ENCODE measurements at regions not wholly inside any gene's neighbourhood (a gene's known extent, or its start where the extent isn't known, plus 50 kb on each side); places are given as distances from the start of the nearest gene placed in this dataset.

DNA sequence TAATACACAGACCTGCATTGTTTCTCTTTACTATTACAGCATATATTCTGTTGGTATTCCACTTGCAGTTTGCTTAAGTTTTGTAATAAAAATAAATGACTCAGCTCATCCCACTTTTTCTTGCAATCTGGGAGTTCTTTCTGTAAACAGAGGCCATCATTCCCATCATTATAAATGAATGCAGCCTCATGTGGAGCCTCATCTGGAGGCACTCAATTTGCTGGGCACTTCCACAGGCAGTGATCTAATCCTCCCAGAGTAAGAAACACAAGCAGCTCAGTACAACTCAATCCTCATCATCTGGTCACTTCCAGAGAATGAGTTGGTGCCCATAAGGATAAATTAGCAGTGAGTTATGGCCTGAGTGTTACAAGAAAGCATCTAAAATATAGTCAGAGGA, 2801.9 kb downstream of the PCDH9 start:
- H3K36me3 ChIP-seq (ENCODE audit: control insufficient read depth, insufficient read depth, low read length) = no peaks in the 10 kb centered on the region
- H3K4me3 ChIP-seq (ENCODE audit: low read depth, low read length) = no peak overlapping the region
- H2AFZ ChIP-seq = no peak overlapping the region
- H3K27ac ChIP-seq = no peak overlapping the region
- no peaks in the 10 kb centered on the region for H3K79me2 ChIP-seq
- TF ChIP-seq, protein P1, sequence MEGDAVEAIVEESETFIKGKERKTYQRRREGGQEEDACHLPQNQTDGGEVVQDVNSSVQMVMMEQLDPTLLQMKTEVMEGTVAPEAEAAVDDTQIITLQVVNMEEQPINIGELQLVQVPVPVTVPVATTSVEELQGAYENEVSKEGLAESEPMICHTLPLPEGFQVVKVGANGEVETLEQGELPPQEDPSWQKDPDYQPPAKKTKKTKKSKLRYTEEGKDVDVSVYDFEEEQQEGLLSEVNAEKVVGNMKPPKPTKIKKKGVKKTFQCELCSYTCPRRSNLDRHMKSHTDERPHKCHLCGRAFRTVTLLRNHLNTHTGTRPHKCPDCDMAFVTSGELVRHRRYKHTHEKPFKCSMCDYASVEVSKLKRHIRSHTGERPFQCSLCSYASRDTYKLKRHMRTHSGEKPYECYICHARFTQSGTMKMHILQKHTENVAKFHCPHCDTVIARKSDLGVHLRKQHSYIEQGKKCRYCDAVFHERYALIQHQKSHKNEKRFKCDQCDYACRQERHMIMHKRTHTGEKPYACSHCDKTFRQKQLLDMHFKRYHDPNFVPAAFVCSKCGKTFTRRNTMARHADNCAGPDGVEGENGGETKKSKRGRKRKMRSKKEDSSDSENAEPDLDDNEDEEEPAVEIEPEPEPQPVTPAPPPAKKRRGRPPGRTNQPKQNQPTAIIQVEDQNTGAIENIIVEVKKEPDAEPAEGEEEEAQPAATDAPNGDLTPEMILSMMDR (IDR thresholded peaks at IDR 0.05) = no peak
- H3K4me1 ChIP-seq = no peaks in the 10 kb centered on the region
- no peaks in the 10 kb centered on the region for H3K27me3 ChIP-seq (ENCODE audit: control insufficient read depth, insufficient read depth, low read length)
- H3K9ac ChIP-seq = no peak overlapping the region
- H3K9me3 ChIP-seq (ENCODE audit: control insufficient read depth, low read length) = no peaks in the 10 kb centered on the region
- H3K4me2 ChIP-seq (ENCODE audit: low read length) = no peak overlapping the region

GRCh38 chr13:64423467-64423866, 2806.7 kb downstream of the PCDH9 start:
- no peak overlapping the region for H3K4me3 ChIP-seq (ENCODE audit: low read depth, low read length)
- H3K36me3 ChIP-seq (ENCODE audit: control insufficient read depth, insufficient read depth, low read length) = no peaks in the 10 kb centered on the region
- H3K4me2 ChIP-seq (ENCODE audit: low read length) = no peak overlapping the region
- H3K4me1 ChIP-seq = no peaks in the 10 kb centered on the region
- H3K27me3 ChIP-seq (ENCODE audit: control insufficient read depth, insufficient read depth, low read length) = no peaks in the 10 kb centered on the region
- TF ChIP-seq, protein P1 (IDR thresholded peaks at IDR 0.05) = no peak
- no peak overlapping the region for H3K27ac ChIP-seq
- no peaks in the 10 kb centered on the region for H3K9me3 ChIP-seq (ENCODE audit: control insufficient read depth, low read length)
- H3K9ac ChIP-seq = no peak overlapping the region
- H3K79me2 ChIP-seq = no peaks in the 10 kb centered on the region
- H2AFZ ChIP-seq = no peak overlapping the region

DNA sequence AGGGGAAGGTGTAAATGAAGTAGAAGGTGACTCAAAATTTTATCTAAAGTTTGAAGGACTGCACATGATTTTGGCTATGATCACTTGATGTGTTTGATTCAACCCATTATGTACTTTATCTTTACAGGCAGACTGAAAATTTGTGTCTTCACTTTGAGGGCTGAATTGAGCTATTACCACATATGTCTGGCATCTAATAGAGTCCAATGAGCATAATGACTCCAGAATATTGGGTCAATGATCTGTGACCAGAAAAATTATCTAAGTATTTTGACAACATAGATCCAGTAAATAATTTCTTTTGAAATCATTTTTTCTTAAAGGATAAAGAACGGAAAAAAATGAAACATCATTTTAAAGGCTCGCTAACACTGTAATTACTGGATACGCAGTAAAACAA, 2810.0 kb downstream of the PCDH9 start:
- no peaks in the 10 kb centered on the region for H3K79me2 ChIP-seq
- H3K4me1 ChIP-seq = no peaks in the 10 kb centered on the region
- H2AFZ ChIP-seq = no peak overlapping the region
- H3K4me3 ChIP-seq (ENCODE audit: low read depth, low read length) = no peak overlapping the region
- no peak overlapping the region for H3K9ac ChIP-seq
- H3K27ac ChIP-seq = no peak overlapping the region
- TF ChIP-seq, protein P1 (IDR thresholded peaks at IDR 0.05) = no peak
- H3K9me3 ChIP-seq (ENCODE audit: control insufficient read depth, low read length) = no peaks in the 10 kb centered on the region
- H3K27me3 ChIP-seq (ENCODE audit: control insufficient read depth, insufficient read depth, low read length) = no peaks in the 10 kb centered on the region
- H3K36me3 ChIP-seq (ENCODE audit: control insufficient read depth, insufficient read depth, low read length) = no peaks in the 10 kb centered on the region
- no peak overlapping the region for H3K4me2 ChIP-seq (ENCODE audit: low read length)

DNA sequence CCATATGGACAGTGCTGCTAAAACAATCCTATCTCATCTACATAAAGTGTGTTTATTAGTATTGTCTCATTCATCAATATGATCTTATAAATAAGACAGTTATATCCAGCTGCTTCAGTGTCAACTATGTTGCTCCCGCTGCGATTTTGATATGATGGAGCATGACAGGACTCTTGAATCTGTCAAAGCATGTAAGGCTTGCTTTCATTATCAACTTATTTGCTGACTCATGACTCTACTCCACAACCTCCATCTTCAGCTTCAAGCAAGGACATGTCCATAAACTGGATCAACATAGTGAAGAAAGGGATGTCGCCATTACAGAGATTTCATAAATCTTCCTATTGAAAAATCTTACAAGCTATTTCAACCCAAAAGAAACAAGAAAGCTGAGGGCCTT, 2812.6 kb downstream of the PCDH9 start:
- Histone ChIP-seq H2AFZ (no peak overlapping the region), H3K4me1 (no peaks in the 10 kb centered on the region), H3K27ac (no peak overlapping the region), H3K79me2 (no peaks in the 10 kb centered on the region), H3K9ac (no peak overlapping the region), H3K4me3 (ENCODE audit: low read depth, low read length) (no peak overlapping the region), H3K4me2 (ENCODE audit: low read length) (no peak overlapping the region), H3K36me3 (ENCODE audit: control insufficient read depth, insufficient read depth, low read length) (no peaks in the 10 kb centered on the region), H3K27me3 (ENCODE audit: control insufficient read depth, insufficient read depth, low read length) (no peaks in the 10 kb centered on the region), H3K9me3 (ENCODE audit: control insufficient read depth, low read length) (no peaks in the 10 kb centered on the region)
- TF ChIP-seq, protein P1 (IDR thresholded peaks at IDR 0.05) = no peak

DNA sequence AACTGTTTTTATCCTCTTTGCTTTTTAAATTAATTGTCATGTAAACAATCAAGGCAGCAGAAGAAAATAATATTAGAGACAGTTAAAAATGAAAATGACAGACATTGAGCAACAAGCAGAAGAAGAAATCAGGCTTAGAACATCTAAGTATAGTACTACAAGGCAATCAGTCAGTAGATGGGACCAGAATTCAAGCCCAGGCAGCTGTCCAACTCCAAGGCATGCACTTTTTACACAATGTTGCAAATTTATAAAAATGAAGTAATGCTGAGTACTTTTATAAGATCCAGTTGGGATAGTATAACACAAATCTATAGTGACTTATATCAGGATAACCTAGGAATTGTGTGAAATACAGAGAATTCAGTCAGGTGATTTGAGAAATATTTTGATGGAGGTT, 2815.8 kb downstream of the PCDH9 start:
- H3K4me1 ChIP-seq = no peaks in the 10 kb centered on the region
- no peaks in the 10 kb centered on the region for H3K36me3 ChIP-seq (ENCODE audit: control insufficient read depth, insufficient read depth, low read length)
- no peak overlapping the region for H3K4me3 ChIP-seq (ENCODE audit: low read depth, low read length)
- no peak overlapping the region for H2AFZ ChIP-seq
- H3K9me3 ChIP-seq (ENCODE audit: control insufficient read depth, low read length) = no peaks in the 10 kb centered on the region
- H3K27ac ChIP-seq = no peak overlapping the region
- no peaks in the 10 kb centered on the region for H3K79me2 ChIP-seq
- no peaks in the 10 kb centered on the region for H3K27me3 ChIP-seq (ENCODE audit: control insufficient read depth, insufficient read depth, low read length)
- H3K4me2 ChIP-seq (ENCODE audit: low read length) = no peak overlapping the region
- H3K9ac ChIP-seq = no peak overlapping the region
- TF ChIP-seq, protein P1 (IDR thresholded peaks at IDR 0.05) = no peak

Data from parathyroid adenoma (tissue), 2 donors.